ENCODE measurements at regions not wholly inside any gene's neighbourhood (a gene's known extent, or its start where the extent isn't known, plus 50 kb on each side); places are given as distances from the start of the nearest gene placed in this dataset.

DNA sequence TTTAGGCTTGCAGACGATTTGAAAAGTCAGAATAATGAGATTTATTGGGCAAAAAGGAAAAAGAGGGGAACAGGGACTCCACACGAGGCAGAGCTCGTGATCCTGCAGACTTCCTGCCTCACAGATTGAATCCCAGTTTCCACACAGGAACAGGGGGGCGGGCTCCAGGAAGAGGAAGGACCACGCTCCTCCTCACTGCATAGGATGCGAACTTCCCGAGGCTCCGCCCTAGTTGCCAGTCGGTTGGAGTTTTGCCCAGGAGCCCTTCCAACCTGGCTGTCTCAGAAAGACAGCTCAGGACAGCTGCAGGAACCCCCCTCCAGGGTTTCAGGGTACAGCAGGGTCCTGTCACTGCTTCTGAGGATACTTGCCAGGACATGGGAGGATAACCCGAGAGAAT, 488.3 kb upstream of the ADARB2 start:
- no peak overlapping the region for H4K5ac ChIP-seq (ENCODE audit: low read depth, low read length)
- no peak overlapping the region for H2AFZ ChIP-seq (replicated peaks; ENCODE audit: low read length, poor library complexity)
- H2AK5ac ChIP-seq (ENCODE audit: low read depth, low read length), result no peak overlapping the region
- H2BK5ac ChIP-seq (ENCODE audit: low read depth, low read length, poor library complexity, severe bottlenecking), result no peak overlapping the region
- no peak overlapping the region for H2BK15ac ChIP-seq (ENCODE audit: low read depth, low read length)
- no peak overlapping the region for H3K56ac ChIP-seq (ENCODE audit: extremely low read depth, insufficient read depth, low read length)
- in situ Hi-C loops (cut with MboI; ENCODE audit: low sequenced_read_pairs), result no loop called here
- ChIA-PET CTCF (no interaction called here), POLR2A (ENCODE audit: unreplicated experiment) (no interaction called here)
- H4K91ac ChIP-seq (ENCODE audit: insufficient read depth, low read depth, low read length), result no peak overlapping the region
- no peaks in the 10 kb centered on the region for H4K20me1 ChIP-seq (ENCODE audit: insufficient read depth, low read length)
- H3K27ac ChIP-seq (ENCODE audit: insufficient read depth, low read length), result no peak overlapping the region
- H2AK9ac ChIP-seq (replicated peaks; ENCODE audit: low read depth, low read length, poor library complexity), result no peak overlapping the region
- BruUV-seq (replicated peaks), result no TSS peak
- H3K9ac ChIP-seq (ENCODE audit: low read depth, low read length), result no peak overlapping the region
- intact Hi-C loops (cut with micrococcal nuclease), result no loop called here
- H3K23ac ChIP-seq (ENCODE audit: low read depth, low read length), result no peak overlapping the region
- no peaks in the 10 kb centered on the region for H3K9me1 ChIP-seq (ENCODE audit: insufficient read depth, low read length)
- ATAC-seq (ENCODE audit: low read depth) (no peak), DNase-seq (no peak)
- H3K4me3 ChIP-seq (ENCODE audit: insufficient read depth, low read depth, low read length), result no peak overlapping the region
- H3K14ac ChIP-seq (replicated peaks; ENCODE audit: low read depth, low read length), result no peak overlapping the region
- H3K18ac ChIP-seq (ENCODE audit: low read depth, low read length), result no peak overlapping the region
- no peaks in the 10 kb centered on the region for H3K27me3 ChIP-seq (ENCODE audit: control insufficient read depth, insufficient read depth, low read length)
- WGBS, 2 experiments (ENCODE audit: extremely low coverage in 2 of 2, insufficient read length in 1 of 2), result 30% methylated on average over 1 of the region's 10 CpGs; no CpG with 5 or more reads in 1 of the 2 experiments
- no peak overlapping the region for H4K8ac ChIP-seq (ENCODE audit: low read depth in 2 of 2, low read length in 2 of 2)
- no peaks in the 10 kb centered on the region for H3K4me1 ChIP-seq (ENCODE audit: control insufficient read depth, insufficient read depth, low read length)
- H3K79me1 ChIP-seq (ENCODE audit: low read depth in 1 of 2, low read length in 2 of 2), result no peaks in the 10 kb centered on the region
- H3K4me2 ChIP-seq (ENCODE audit: low read depth, low read length), result no peak overlapping the region
- peaks cover 23% of the 10 kb centered on the region for H3K9me3 ChIP-seq (ENCODE audit: control insufficient read depth, insufficient read depth, low read length)
- no peaks in the 10 kb centered on the region for H3K36me3 ChIP-seq (ENCODE audit: control insufficient read depth, insufficient read depth, low read length)
- TF ChIP-seq FOS (IDR thresholded peaks at IDR 0.05; ENCODE audit: low read depth, low read length), result no peak
- TF ChIP-seq RCOR1 (IDR thresholded peaks at IDR 0.05; ENCODE audit: insufficient replicate concordance, low read length), result no peak
- TF ChIP-seq MAZ (IDR thresholded peaks at IDR 0.05; ENCODE audit: borderline replicate concordance, low read depth, low read length), result no peak
- no peak for TF ChIP-seq MAFK (IDR thresholded peaks at IDR 0.05; ENCODE audit: low read depth, low read length)
- no peak for TF ChIP-seq POLR2A (IDR thresholded peaks at IDR 0.05; ENCODE audit: low read depth, low read length)
- TF ChIP-seq CEBPB (IDR thresholded peaks at IDR 0.05; ENCODE audit: low read depth, low read length), result no peak
- TF ChIP-seq, protein P1, sequence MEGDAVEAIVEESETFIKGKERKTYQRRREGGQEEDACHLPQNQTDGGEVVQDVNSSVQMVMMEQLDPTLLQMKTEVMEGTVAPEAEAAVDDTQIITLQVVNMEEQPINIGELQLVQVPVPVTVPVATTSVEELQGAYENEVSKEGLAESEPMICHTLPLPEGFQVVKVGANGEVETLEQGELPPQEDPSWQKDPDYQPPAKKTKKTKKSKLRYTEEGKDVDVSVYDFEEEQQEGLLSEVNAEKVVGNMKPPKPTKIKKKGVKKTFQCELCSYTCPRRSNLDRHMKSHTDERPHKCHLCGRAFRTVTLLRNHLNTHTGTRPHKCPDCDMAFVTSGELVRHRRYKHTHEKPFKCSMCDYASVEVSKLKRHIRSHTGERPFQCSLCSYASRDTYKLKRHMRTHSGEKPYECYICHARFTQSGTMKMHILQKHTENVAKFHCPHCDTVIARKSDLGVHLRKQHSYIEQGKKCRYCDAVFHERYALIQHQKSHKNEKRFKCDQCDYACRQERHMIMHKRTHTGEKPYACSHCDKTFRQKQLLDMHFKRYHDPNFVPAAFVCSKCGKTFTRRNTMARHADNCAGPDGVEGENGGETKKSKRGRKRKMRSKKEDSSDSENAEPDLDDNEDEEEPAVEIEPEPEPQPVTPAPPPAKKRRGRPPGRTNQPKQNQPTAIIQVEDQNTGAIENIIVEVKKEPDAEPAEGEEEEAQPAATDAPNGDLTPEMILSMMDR (conservative IDR thresholded peaks at IDR 0.05; ENCODE audit: low read depth, low read length), result no peak
- no peak for TF ChIP-seq CHD1 (IDR thresholded peaks at IDR 0.05; ENCODE audit: low read depth, low read length)
- TF ChIP-seq, protein P2, sequence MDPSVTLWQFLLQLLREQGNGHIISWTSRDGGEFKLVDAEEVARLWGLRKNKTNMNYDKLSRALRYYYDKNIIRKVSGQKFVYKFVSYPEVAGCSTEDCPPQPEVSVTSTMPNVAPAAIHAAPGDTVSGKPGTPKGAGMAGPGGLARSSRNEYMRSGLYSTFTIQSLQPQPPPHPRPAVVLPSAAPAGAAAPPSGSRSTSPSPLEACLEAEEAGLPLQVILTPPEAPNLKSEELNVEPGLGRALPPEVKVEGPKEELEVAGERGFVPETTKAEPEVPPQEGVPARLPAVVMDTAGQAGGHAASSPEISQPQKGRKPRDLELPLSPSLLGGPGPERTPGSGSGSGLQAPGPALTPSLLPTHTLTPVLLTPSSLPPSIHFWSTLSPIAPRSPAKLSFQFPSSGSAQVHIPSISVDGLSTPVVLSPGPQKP (IDR thresholded peaks at IDR 0.05; ENCODE audit: borderline replicate concordance, low read depth, low read length), result no peak
- no peak for TF ChIP-seq SMC3 (IDR thresholded peaks at IDR 0.05; ENCODE audit: low read depth, low read length)
- TF ChIP-seq BHLHE40 (IDR thresholded peaks at IDR 0.05; ENCODE audit: low read depth, low read length), result no peak
- TF ChIP-seq MXI1 (IDR thresholded peaks at IDR 0.05; ENCODE audit: borderline replicate concordance, low read depth, low read length), result no peak
- TF ChIP-seq NFE2L2 (IDR thresholded peaks at IDR 0.05; ENCODE audit: low read depth, low read length), result no peak
- H2BK120ac ChIP-seq (ENCODE audit: low read depth, low read length), result no peak overlapping the region
- H2BK20ac ChIP-seq (ENCODE audit: low read depth, low read length), result no peak overlapping the region
- dilution Hi-C loops (cut with HindIII; ENCODE audit: low sequenced_read_pairs, unreplicated experiment), result no loop called here
- H3K4ac ChIP-seq (ENCODE audit: low read depth, low read length), result no peak overlapping the region
